ENCODE measurements at regions not wholly inside any gene's neighbourhood (a gene's known extent, or its start where the extent isn't known, plus 50 kb on each side); places are given as distances from the start of the nearest gene placed in this dataset.

DNA sequence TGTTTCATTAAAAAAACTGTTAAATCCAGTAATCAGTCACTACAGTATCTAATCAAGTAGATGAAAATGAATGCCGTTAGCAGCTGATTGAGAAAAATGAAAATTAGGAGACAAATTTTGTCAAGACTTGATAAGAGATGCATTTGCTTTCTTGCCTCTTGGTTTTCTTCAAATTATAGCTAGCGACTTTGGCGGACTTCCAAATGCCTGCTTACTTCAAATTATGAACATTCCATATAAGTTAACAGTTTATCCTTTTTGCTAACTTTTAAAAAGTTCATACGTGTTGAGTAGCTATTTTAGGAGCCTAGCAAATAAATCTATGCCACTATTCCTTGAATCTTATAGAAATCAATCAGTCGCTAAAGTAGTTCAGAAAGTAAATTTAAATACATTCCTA, 58.8 kb downstream of the PPP4R3C start:
- CTCF ChIA-PET = interaction anchor here (0.6 kb wide), 1 partner anchor 66 kb away, joined by 4 read pairs; no protein-coding TSS in a partner anchor
- TF ChIP-seq ELF4 (IDR thresholded peaks at IDR 0.05) = no peak
- TF ChIP-seq CTBP1 (IDR thresholded peaks at IDR 0.05; ENCODE audit: borderline replicate concordance) = no peak
- TF ChIP-seq ZNF384 (IDR thresholded peaks at IDR 0.05) = no peak
- TF ChIP-seq FOXK2 (IDR thresholded peaks at IDR 0.05) = no peak

DNA sequence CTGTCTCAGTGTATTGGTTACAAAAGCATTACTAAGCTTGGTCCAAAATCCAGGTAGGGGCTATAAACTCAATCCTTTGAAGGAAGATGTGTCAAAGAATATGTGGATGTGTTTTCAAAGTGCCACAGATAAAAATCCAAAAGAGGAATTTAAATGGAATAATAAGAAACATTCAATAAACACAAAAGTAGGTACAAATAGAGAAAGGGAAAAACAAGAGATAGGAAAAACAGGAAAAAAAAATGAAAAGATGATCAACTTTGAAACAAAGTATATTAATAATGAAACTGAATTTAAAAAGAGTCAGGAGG, 64.0 kb downstream of the PPP4R3C start:
- no peak for DNase-seq (ENCODE audit: extremely low spot score)
- CTCF ChIA-PET = no interaction called here
- POLR2A ChIA-PET = no interaction called here
- TF ChIP-seq FOXA1 (IDR thresholded peaks at IDR 0.05) = no peak
- TF ChIP-seq HDGF (IDR thresholded peaks at IDR 0.05; ENCODE audit: borderline replicate concordance) = no peak
- TF ChIP-seq ZNF384 (IDR thresholded peaks at IDR 0.05) = no peak
- TF ChIP-seq, protein P1, sequence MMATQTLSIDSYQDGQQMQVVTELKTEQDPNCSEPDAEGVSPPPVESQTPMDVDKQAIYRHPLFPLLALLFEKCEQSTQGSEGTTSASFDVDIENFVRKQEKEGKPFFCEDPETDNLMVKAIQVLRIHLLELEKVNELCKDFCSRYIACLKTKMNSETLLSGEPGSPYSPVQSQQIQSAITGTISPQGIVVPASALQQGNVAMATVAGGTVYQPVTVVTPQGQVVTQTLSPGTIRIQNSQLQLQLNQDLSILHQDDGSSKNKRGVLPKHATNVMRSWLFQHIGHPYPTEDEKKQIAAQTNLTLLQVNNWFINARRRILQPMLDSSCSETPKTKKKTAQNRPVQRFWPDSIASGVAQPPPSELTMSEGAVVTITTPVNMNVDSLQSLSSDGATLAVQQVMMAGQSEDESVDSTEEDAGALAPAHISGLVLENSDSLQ (IDR thresholded peaks at IDR 0.05) = no peak
- TF ChIP-seq FOXM1 (IDR thresholded peaks at IDR 0.05; ENCODE audit: borderline replicate concordance) = no peak
- TF ChIP-seq TARDBP (IDR thresholded peaks at IDR 0.05) = no peak
- no peak for TF ChIP-seq L3MBTL2 (conservative IDR thresholded peaks at IDR 0.05)
- no peak for TF ChIP-seq ARNT (IDR thresholded peaks at IDR 0.05)
- TF ChIP-seq BHLHE40 (IDR thresholded peaks at IDR 0.05; ENCODE audit: borderline replicate concordance) = no peak
- TF ChIP-seq LEF1 (IDR thresholded peaks at IDR 0.05; ENCODE audit: borderline replicate concordance) = no peak
- no peak for TF ChIP-seq SP1 (IDR thresholded peaks at IDR 0.05)
- TF ChIP-seq CTBP1 (IDR thresholded peaks at IDR 0.05; ENCODE audit: borderline replicate concordance) = no peak
- no peak for TF ChIP-seq ELF4 (IDR thresholded peaks at IDR 0.05)

More for the DNA sequence above, 58.8 kb downstream of the PPP4R3C start:
- POLR2A ChIA-PET = no interaction called here
- no peak for DNase-seq (ENCODE audit: extremely low spot score)

DNA sequence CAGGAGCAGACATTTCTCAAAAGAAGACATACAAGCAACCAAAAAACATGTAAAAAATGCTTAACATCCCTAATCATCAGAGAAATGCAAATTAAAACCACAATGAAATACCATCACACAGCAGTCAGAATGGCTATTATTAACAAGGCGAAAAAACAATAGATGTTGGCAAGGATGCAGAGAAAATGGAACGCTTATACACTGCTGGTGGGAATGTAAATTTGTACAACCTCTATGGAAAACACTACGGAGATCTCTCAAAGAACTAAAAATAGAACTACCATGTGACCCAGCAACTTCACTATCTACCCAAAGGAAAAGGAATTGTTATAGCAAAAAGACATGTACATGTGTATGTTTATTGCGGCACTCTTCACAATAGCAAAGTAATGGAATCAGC, 71.5 kb downstream of the PPP4R3C start:
- ChIA-PET CTCF (no interaction called here), POLR2A (no interaction called here)
- TF ChIP-seq ARNT (IDR thresholded peaks at IDR 0.05) (no peak), ZNF384 (IDR thresholded peaks at IDR 0.05) (no peak), CTBP1 (IDR thresholded peaks at IDR 0.05; ENCODE audit: borderline replicate concordance) (no peak), HDGF (IDR thresholded peaks at IDR 0.05; ENCODE audit: borderline replicate concordance) (no peak), SP1 (IDR thresholded peaks at IDR 0.05) (no peak), L3MBTL2 (conservative IDR thresholded peaks at IDR 0.05) (no peak), FOXA1 (IDR thresholded peaks at IDR 0.05) (no peak), FOXK2 (IDR thresholded peaks at IDR 0.05) (no peak), FOXM1 (IDR thresholded peaks at IDR 0.05; ENCODE audit: borderline replicate concordance) (no peak), NFRKB (IDR thresholded peaks at IDR 0.05) (no peak), TARDBP (IDR thresholded peaks at IDR 0.05) (no peak), SUZ12 (IDR thresholded peaks at IDR 0.05) (no peak), ELF4 (IDR thresholded peaks at IDR 0.05) (no peak), LEF1 (IDR thresholded peaks at IDR 0.05; ENCODE audit: borderline replicate concordance) (no peak), BHLHE40 (IDR thresholded peaks at IDR 0.05; ENCODE audit: borderline replicate concordance) (no peak)
- TF ChIP-seq, protein P1 (IDR thresholded peaks at IDR 0.05) = no peak
- no peak for DNase-seq (ENCODE audit: extremely low spot score)

DNA sequence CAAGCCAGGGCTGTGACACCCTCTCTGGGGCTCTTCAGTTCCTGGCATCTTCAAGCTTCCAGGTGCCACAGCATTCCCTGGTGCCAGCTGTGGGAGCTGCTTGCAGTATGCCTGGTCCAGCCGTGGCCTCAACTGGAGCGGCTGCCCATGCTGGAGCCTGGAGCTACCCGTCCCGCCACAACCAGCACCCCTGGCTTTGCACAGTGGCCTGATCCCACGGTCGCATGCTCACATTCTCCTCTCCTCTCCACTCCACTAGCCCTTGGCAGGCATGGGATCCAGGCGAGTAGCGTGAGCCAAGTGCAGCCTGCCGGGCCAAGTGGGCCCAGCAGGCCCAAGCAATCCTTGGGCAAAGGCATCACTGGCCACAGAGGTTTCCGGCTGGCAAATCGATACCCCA, 81.7 kb downstream of the PPP4R3C start:
- TF ChIP-seq ELF4 (IDR thresholded peaks at IDR 0.05) (no peak), SUZ12 (IDR thresholded peaks at IDR 0.05) (no peak), SP1 (IDR thresholded peaks at IDR 0.05) (no peak), ZNF384 (IDR thresholded peaks at IDR 0.05) (no peak), FOXK2 (IDR thresholded peaks at IDR 0.05) (no peak), NFRKB (IDR thresholded peaks at IDR 0.05) (no peak), FOXM1 (IDR thresholded peaks at IDR 0.05; ENCODE audit: borderline replicate concordance) (no peak), HDGF (IDR thresholded peaks at IDR 0.05; ENCODE audit: borderline replicate concordance) (no peak), FOXA1 (IDR thresholded peaks at IDR 0.05) (no peak), ARNT (IDR thresholded peaks at IDR 0.05) (no peak), CTBP1 (IDR thresholded peaks at IDR 0.05; ENCODE audit: borderline replicate concordance) (no peak)
- no peak for DNase-seq (ENCODE audit: extremely low spot score)
- ChIA-PET CTCF (no interaction called here), POLR2A (no interaction called here)

DNA sequence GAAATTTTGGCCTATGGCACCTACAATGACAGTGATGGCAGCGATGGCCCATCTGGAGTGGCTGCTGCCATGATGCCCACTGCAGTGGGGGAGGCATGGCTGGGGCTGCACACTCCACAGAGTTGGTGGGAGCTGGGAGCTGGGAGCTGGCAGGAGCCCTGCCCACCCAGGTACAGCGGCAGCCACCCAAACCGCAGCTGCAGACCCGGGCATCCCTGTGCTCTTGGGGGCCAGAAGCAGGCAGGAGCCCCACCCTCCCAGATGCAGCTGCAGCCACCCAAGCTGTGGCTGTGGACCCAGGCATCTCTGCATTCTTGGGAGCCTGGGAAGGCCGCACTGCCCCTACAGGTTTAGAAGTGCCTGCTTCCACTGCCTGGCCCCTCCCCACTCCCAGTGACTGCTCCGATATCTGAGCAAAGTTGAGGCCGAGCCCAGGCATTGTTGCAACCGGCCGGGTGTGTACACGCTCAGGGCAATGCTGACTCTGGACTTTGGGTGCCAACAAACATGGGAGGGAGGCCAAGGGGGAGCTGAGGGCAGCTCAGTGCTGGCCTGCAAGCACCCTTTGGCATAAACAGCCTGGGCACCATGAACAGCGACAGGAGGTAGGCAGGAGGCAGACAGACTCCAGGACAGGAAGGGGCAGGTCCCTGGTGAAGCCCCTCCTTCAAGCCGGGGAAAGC, 82.8 kb downstream of the PPP4R3C start:
- CTCF ChIA-PET = interaction anchor here (0.5 kb wide), 1 partner anchor 390 kb away, joined by 3 read pairs; no protein-coding TSS in a partner anchor
- POLR2A ChIA-PET = no interaction called here
- TF ChIP-seq NFRKB (IDR thresholded peaks at IDR 0.05) = no peak
- TF ChIP-seq SP1 (IDR thresholded peaks at IDR 0.05) = no peak
- no peak for TF ChIP-seq ARNT (IDR thresholded peaks at IDR 0.05)
- no peak for TF ChIP-seq FOXM1 (IDR thresholded peaks at IDR 0.05; ENCODE audit: borderline replicate concordance)
- no peak for TF ChIP-seq CTBP1 (IDR thresholded peaks at IDR 0.05; ENCODE audit: borderline replicate concordance)
- TF ChIP-seq TARDBP (IDR thresholded peaks at IDR 0.05) = no peak
- no peak for TF ChIP-seq HDGF (IDR thresholded peaks at IDR 0.05; ENCODE audit: borderline replicate concordance)
- no peak for TF ChIP-seq ELF4 (IDR thresholded peaks at IDR 0.05)
- no peak for TF ChIP-seq ZNF384 (IDR thresholded peaks at IDR 0.05)
- TF ChIP-seq, protein P1 (IDR thresholded peaks at IDR 0.05) = no peak
- no peak for TF ChIP-seq BHLHE40 (IDR thresholded peaks at IDR 0.05; ENCODE audit: borderline replicate concordance)
- TF ChIP-seq SUZ12 (IDR thresholded peaks at IDR 0.05) = no peak
- no peak for TF ChIP-seq LEF1 (IDR thresholded peaks at IDR 0.05; ENCODE audit: borderline replicate concordance)
- TF ChIP-seq FOXA1 (IDR thresholded peaks at IDR 0.05) = no peak
- TF ChIP-seq FOXK2 (IDR thresholded peaks at IDR 0.05) = no peak
- no peak for TF ChIP-seq L3MBTL2 (conservative IDR thresholded peaks at IDR 0.05)
- no peak for DNase-seq (ENCODE audit: extremely low spot score)

DNA sequence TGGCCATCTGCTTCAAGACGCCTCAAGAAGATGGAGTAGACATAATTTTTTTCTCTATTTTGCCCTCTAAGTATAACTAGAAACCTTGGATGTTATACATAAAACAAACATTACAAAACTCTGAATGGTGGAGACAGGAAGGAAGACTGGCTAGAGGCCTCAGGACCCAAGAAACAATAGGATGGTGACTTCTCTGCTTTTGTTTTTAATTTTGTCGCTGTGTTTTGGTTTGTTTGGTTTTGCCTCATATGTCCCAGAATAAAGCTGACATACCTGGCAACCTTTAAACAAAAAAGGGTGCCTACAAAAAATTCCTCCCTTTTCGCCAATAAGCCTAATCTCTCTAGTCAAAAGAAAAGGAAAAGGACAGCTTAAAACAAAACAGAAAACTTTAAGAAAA, 109.1 kb downstream of the PPP4R3C start:
- TF ChIP-seq TARDBP (IDR thresholded peaks at IDR 0.05) (no peak), HDGF (IDR thresholded peaks at IDR 0.05; ENCODE audit: borderline replicate concordance) (no peak), CTBP1 (IDR thresholded peaks at IDR 0.05; ENCODE audit: borderline replicate concordance) (no peak), ELF4 (IDR thresholded peaks at IDR 0.05) (no peak), SUZ12 (IDR thresholded peaks at IDR 0.05) (no peak), NFRKB (IDR thresholded peaks at IDR 0.05) (no peak), BHLHE40 (IDR thresholded peaks at IDR 0.05; ENCODE audit: borderline replicate concordance) (no peak)
- no peak for DNase-seq (ENCODE audit: extremely low spot score)
- POLR2A ChIA-PET = no interaction called here
- CTCF ChIA-PET = no interaction called here

Measured in HEK293T (cell line).